ENCODE measurements at regions not wholly inside any gene's neighbourhood (a gene's known extent, or its start where the extent isn't known, plus 50 kb on each side); places are given as distances from the start of the nearest gene placed in this dataset.

GRCh38 chr18:45384962-45385315 is 230.3 kb upstream of the SLC14A2 start:
- TF ChIP-seq, protein P1, sequence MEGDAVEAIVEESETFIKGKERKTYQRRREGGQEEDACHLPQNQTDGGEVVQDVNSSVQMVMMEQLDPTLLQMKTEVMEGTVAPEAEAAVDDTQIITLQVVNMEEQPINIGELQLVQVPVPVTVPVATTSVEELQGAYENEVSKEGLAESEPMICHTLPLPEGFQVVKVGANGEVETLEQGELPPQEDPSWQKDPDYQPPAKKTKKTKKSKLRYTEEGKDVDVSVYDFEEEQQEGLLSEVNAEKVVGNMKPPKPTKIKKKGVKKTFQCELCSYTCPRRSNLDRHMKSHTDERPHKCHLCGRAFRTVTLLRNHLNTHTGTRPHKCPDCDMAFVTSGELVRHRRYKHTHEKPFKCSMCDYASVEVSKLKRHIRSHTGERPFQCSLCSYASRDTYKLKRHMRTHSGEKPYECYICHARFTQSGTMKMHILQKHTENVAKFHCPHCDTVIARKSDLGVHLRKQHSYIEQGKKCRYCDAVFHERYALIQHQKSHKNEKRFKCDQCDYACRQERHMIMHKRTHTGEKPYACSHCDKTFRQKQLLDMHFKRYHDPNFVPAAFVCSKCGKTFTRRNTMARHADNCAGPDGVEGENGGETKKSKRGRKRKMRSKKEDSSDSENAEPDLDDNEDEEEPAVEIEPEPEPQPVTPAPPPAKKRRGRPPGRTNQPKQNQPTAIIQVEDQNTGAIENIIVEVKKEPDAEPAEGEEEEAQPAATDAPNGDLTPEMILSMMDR (IDR thresholded peaks at IDR 0.05): no peak
- no peak for TF ChIP-seq ZFX (IDR thresholded peaks at IDR 0.05; ENCODE audit: borderline replicate concordance)
- no peak overlapping the region for H3K27ac ChIP-seq

- TF ChIP-seq, protein P1 (IDR thresholded peaks at IDR 0.05): peak; percentile 73
- no peak for TF ChIP-seq ZFX (IDR thresholded peaks at IDR 0.05; ENCODE audit: borderline replicate concordance)
- no peak overlapping the region for H3K27ac ChIP-seq
Observed at GRCh38 chr18:45386041-45386655, 229.1 kb upstream of the SLC14A2 start.

GRCh38 chr18:45387229-45387628 is 228.0 kb upstream of the SLC14A2 start:
- no peak overlapping the region for H3K27ac ChIP-seq
- no peak for TF ChIP-seq ZFX (IDR thresholded peaks at IDR 0.05; ENCODE audit: borderline replicate concordance)
- TF ChIP-seq, protein P1 (IDR thresholded peaks at IDR 0.05): no peak

GRCh38 chr18:45398448-45398847 is 216.8 kb upstream of the SLC14A2 start:
- no peak for TF ChIP-seq ZFX (IDR thresholded peaks at IDR 0.05; ENCODE audit: borderline replicate concordance)
- TF ChIP-seq, protein P1 (IDR thresholded peaks at IDR 0.05): no peak
- H3K27ac ChIP-seq: no peak overlapping the region

DNA sequence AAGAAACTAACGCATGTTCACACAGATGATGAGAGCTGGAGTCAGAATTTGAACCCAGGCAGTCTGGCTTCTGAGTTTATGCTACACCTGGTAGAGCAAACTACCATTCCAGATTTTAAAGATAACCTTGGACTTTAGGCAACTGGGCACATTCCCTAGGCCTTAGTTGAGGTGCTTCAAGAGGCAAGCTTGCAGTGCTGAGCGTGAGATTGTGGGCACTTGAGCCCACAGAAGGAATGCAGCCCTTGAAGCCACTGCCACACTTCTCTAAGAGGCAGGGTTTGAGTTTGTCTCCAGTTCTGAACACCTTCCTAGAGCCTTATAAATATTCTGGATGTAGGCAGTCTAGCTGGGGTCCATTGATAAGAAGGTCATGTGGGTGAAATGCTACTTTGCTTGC is 216.1 kb upstream of the SLC14A2 start:
- no peak for TF ChIP-seq ZFX (IDR thresholded peaks at IDR 0.05; ENCODE audit: borderline replicate concordance)
- TF ChIP-seq, protein P1 (IDR thresholded peaks at IDR 0.05): no peak
- H3K27ac ChIP-seq: no peak overlapping the region

GRCh38 chr18:45399643-45400042 is 215.6 kb upstream of the SLC14A2 start:
- TF ChIP-seq, protein P1 (IDR thresholded peaks at IDR 0.05): no peak
- no peak for TF ChIP-seq ZFX (IDR thresholded peaks at IDR 0.05; ENCODE audit: borderline replicate concordance)
- no peak overlapping the region for H3K27ac ChIP-seq

DNA sequence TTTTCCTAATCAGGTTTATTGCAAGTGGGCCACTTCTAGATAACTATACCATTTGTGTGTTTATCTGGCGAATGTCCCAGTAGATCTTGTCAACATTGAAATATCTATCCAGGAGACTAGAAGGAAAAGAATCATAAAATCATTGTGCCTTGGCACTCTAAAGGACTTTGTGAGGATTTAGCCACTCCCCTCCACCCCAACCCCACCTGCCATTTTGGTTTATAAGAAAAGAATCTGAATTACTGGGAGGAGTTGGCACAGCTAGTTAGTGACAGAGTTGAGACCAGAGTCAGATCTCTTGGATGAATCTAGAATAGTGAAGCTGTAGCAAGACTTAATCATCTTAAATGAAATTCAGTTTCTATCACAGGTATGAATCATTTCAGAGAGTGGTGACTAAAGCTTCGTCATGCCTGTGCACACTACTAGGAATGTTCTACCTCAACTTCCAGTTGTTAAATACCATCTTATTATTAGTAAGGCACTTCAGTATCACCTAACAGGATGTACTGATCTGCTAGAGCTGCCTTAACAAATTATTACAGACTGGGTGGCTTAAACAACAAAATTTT is 212.7 kb upstream of the SLC14A2 start:
- H3K27ac ChIP-seq: no peak overlapping the region
- TF ChIP-seq ZFX (IDR thresholded peaks at IDR 0.05; ENCODE audit: borderline replicate concordance): no peak
- TF ChIP-seq, protein P1 (IDR thresholded peaks at IDR 0.05): no peak

All from 22Rv1 (cell line).